DOHH2 (cell line): ENCODE measurements at regions not wholly inside any gene's neighbourhood (a gene's known extent, or its start where the extent isn't known, plus 50 kb on each side); places are given as distances from the start of the nearest gene placed in this dataset.

Experiments used
- H3F3A ChIP-seq: fragments of 200-600 bp; sonication (generic), shearing (Covaris generic); 2 replicates; pipeline ENCODE4 v1.6.0; 2016; ENCODE audit warnings: antibody characterized with exemption, mild to moderate bottlenecking; ENCODE audit not compliant: control insufficient read depth, insufficient read depth
- H3K27ac ChIP-seq: fragments of 200-600 bp; sonication (generic); 2 replicates; pipeline ENCODE4 v1.5.1; 2014; ENCODE audit warnings: low read depth, mild to moderate bottlenecking, low read length, moderate library complexity
- H3K27me3 ChIP-seq: fragments of 200-600 bp; sonication (generic); 2 replicates; pipeline ENCODE4 v1.6.1; 2014; ENCODE audit warnings: mild to moderate bottlenecking, low read length, mixed read lengths; ENCODE audit not compliant: control insufficient read depth
- H3K36me3 ChIP-seq: fragments of 200-600 bp; sonication (generic); 2 replicates; pipeline ENCODE4 v1.6.1; 2014; ENCODE audit warnings: mild to moderate bottlenecking, low read length, moderate library complexity, mixed read lengths; ENCODE audit not compliant: control insufficient read depth
- H3K4me1 ChIP-seq: fragments of 200-600 bp; sonication (generic); 2 replicates; pipeline ENCODE4 v1.6.1; 2014; ENCODE audit warnings: mild to moderate bottlenecking, low read length, mixed read lengths; ENCODE audit not compliant: control insufficient read depth
- H3K4me2 ChIP-seq: fragments of 200-600 bp; sonication (generic); 2 replicates; pipeline ENCODE4 v1.6.0; 2014; ENCODE audit warnings: mild to moderate bottlenecking, low read length, moderate library complexity
- H3K4me3 ChIP-seq: fragments of 200-600 bp; sonication (generic); 2 replicates; pipeline ENCODE4 v1.5.1; 2014; ENCODE audit warnings: mild to moderate bottlenecking, low read length, mixed read lengths
- H3K79me2 ChIP-seq: fragments of 200-600 bp; sonication (generic); 2 replicates; pipeline ENCODE4 v1.6.1; 2014; ENCODE audit warnings: mild to moderate bottlenecking, low read length, mixed read lengths; ENCODE audit not compliant: control insufficient read depth
- H3K9me2 ChIP-seq: fragments of 200-600 bp; sonication (generic); replicated peaks from 2 replicates; pipeline ENCODE4 v1.6.1; 2014; ENCODE audit warnings: mild to moderate bottlenecking, low read length, mixed read lengths; ENCODE audit not compliant: control insufficient read depth
- H3K9me3 ChIP-seq: fragments of 200-600 bp; sonication (generic); 2 replicates; pipeline ENCODE4 v1.6.1; 2014; ENCODE audit warnings: antibody characterized with exemption, low read length, mixed read lengths; ENCODE audit not compliant: control insufficient read depth, insufficient read depth
- H4K20me1 ChIP-seq: fragments of 200-600 bp; sonication (generic); 2 replicates; pipeline ENCODE4 v1.6.0; 2014; ENCODE audit warnings: low read depth, mild to moderate bottlenecking, antibody characterized with exemption, low read length, moderate library complexity; ENCODE audit not compliant: control insufficient read depth, insufficient read depth
- CTCF ChIP-seq: fragments of 200-600 bp; sonication (generic); IDR thresholded peaks from one replicate; pipeline ENCODE4 v1.5.1; 2014; ENCODE audit warnings: antibody characterized with exemption, mild to moderate bottlenecking, low read depth, low read length; ENCODE audit not compliant: poor library complexity, severe bottlenecking
- EZH2phosphoT487 ChIP-seq: fragments of 200-600 bp; sonication (generic); IDR thresholded peaks from 2 replicates; pipeline ENCODE4 v1.6.1; 2017; ENCODE audit warnings: borderline replicate concordance, mild to moderate bottlenecking, antibody characterized with exemption, low read length, moderate library complexity, mixed read lengths

GRCh38 chr20:63070301-63070625 is 63.5 kb upstream of the BHLHE23 start:
- no peaks in the 10 kb centered on the region for H3K4me1 ChIP-seq
- H3K9me3 ChIP-seq = no peaks in the 10 kb centered on the region
- no peaks in the 10 kb centered on the region for H3K9me2 ChIP-seq
- H3F3A ChIP-seq = no peaks in the 10 kb centered on the region
- H3K36me3 ChIP-seq = no peaks in the 10 kb centered on the region
- TF ChIP-seq EZH2phosphoT487 = no peak
- no peak for TF ChIP-seq CTCF
- no peak overlapping the region for H3K27ac ChIP-seq
- no peaks in the 10 kb centered on the region for H3K27me3 ChIP-seq
- H3K79me2 ChIP-seq = no peaks in the 10 kb centered on the region
- H4K20me1 ChIP-seq = no peaks in the 10 kb centered on the region
- no peak overlapping the region for H3K4me2 ChIP-seq
- no peak overlapping the region for H3K4me3 ChIP-seq

DNA sequence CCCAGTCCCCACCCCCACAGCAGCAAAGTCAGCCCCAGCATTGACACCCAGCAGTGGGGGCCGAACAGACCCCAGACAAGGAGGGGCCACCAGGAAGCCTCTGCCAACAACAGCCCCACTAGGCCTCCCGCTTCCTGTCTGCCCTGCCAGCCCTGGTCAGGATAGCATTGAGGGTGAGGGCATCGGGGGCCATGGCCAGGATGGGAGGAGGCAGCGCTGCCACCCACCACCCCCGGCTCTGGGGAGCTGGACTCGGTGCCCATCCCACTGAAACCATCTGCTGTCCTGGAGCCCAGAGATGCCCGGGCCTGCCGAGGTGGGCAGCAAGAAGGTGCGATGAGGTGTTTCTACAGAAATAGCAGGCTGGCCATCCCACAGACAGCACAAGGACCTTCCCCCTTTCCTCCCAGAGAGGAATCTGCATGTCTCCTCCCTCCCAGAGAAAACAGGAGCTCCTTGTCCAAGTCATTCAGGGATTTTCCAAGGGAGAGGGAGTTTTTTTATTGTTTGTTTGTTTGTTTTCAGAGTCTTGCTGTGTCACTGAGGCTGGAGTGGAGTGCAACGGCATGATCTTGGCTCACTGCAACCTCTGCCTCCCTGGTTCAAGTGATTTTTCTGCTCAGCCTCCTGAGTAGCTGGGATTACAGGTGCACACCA is 62.1 kb upstream of the BHLHE23 start:
- Histone ChIP-seq H3K4me1 (no peaks in the 10 kb centered on the region), H3K27me3 (no peaks in the 10 kb centered on the region), H3F3A (no peaks in the 10 kb centered on the region), H3K9me2 (no peaks in the 10 kb centered on the region), H3K4me2 (no peak overlapping the region), H4K20me1 (no peaks in the 10 kb centered on the region), H3K36me3 (no peaks in the 10 kb centered on the region), H3K27ac (no peak overlapping the region), H3K4me3 (no peak overlapping the region), H3K9me3 (no peaks in the 10 kb centered on the region), H3K79me2 (no peaks in the 10 kb centered on the region)
- TF ChIP-seq CTCF (no peak), EZH2phosphoT487 (no peak)

DNA sequence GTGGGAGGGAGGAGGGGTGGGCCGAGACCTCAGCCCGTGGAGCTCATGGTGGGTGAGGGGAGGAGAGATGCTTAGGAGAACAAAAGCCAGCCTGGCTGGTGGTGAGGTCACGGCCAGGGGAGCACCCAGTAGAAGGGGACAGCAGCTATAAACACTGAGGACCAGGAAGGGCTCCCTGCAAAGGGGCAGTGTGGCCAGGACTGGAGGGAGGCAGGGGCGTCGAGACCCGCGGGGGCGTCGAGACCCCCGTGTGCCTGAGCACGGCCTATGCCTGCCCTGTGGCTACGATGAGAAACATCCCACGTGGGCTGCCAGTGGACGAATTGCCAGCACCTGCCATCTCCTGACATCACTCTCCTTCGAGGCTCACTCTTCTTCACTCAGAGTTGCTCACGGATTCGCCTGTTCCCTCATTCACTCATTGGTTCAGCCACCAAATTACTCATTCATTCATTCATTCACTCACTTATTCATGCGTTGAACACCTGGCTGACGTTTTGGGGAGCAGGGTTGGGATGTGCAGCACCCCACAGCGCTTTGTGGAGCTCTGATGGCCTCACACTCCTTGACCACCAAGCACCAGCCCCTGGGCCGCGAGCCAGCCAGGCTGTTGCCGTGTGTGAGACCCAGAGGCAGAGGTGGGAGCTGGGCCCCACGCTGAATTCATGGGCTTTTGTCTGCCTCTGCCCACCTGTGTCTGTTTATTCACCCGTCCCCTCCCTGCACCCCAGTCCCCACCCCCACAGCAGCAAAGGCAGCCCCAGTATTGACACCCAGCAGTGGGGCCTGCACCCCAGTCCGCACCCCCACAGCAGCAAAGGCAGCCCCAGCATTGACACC is 61.2 kb upstream of the BHLHE23 start:
- Histone ChIP-seq H3K9me2 (no peaks in the 10 kb centered on the region), H3K36me3 (no peaks in the 10 kb centered on the region), H4K20me1 (no peaks in the 10 kb centered on the region), H3K4me3 (no peak overlapping the region), H3K27me3 (no peaks in the 10 kb centered on the region), H3K27ac (no peak overlapping the region), H3K79me2 (no peaks in the 10 kb centered on the region), H3K4me1 (no peaks in the 10 kb centered on the region), H3K9me3 (no peaks in the 10 kb centered on the region), H3F3A (no peaks in the 10 kb centered on the region), H3K4me2 (no peak overlapping the region)
- no peak for TF ChIP-seq EZH2phosphoT487

DNA sequence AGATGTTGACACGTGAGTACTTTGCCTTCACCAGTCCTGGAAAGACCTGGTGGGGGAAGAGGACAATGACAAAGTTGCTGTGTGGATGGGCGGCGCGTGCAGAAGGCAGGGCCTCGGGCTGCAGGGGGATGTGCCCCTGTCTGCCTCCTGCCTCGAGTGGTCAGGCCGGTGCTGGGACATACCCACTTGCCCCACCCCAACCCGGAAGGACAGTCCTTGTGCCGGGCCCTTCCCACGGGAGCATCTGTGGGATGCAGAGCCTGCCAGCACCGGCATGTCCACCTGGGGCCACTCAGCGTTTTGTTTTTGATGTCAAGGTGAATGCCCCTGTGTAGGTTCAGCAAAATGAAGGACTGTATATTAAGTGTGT is 60.5 kb upstream of the BHLHE23 start:
- Histone ChIP-seq H3K9me2 (no peaks in the 10 kb centered on the region), H3K79me2 (no peaks in the 10 kb centered on the region), H3K27ac (no peak overlapping the region), H4K20me1 (no peaks in the 10 kb centered on the region), H3K9me3 (no peaks in the 10 kb centered on the region), H3K4me1 (no peaks in the 10 kb centered on the region), H3K4me2 (no peak overlapping the region), H3K27me3 (no peaks in the 10 kb centered on the region), H3F3A (no peaks in the 10 kb centered on the region), H3K36me3 (no peaks in the 10 kb centered on the region), H3K4me3 (no peak overlapping the region)
- no peak for TF ChIP-seq EZH2phosphoT487
- TF ChIP-seq CTCF = no peak
